ENCODE measurements at regions not wholly inside any gene's neighbourhood (a gene's known extent, or its start where the extent isn't known, plus 50 kb on each side); places are given as distances from the start of the nearest gene placed in this dataset.

DNA sequence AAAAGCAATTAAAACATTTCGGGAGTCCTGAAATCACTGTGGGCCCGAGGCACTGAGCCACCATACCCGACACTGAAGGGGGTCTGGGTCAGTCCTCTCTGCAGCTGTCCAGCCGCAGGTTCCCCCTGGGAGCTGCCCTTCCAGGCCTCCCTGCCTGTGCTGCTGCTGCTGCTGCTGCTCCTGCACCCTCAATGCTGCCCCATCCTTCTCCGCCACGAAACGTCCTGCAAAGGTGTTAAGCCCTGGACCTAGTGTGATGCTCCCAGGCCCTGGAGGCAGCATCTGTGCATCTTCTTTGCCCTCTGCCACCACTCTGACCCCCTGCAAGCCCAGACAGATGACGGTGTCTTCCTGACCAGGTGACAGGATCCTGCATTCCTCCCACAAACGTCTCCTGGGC, 513.3 kb downstream of the NPHP4 start:
- TF ChIP-seq, protein P1, sequence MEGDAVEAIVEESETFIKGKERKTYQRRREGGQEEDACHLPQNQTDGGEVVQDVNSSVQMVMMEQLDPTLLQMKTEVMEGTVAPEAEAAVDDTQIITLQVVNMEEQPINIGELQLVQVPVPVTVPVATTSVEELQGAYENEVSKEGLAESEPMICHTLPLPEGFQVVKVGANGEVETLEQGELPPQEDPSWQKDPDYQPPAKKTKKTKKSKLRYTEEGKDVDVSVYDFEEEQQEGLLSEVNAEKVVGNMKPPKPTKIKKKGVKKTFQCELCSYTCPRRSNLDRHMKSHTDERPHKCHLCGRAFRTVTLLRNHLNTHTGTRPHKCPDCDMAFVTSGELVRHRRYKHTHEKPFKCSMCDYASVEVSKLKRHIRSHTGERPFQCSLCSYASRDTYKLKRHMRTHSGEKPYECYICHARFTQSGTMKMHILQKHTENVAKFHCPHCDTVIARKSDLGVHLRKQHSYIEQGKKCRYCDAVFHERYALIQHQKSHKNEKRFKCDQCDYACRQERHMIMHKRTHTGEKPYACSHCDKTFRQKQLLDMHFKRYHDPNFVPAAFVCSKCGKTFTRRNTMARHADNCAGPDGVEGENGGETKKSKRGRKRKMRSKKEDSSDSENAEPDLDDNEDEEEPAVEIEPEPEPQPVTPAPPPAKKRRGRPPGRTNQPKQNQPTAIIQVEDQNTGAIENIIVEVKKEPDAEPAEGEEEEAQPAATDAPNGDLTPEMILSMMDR (IDR thresholded peaks at IDR 0.05; ENCODE audit: low read depth, low read length, missing input control), result no peak
- TF ChIP-seq, protein P2, sequence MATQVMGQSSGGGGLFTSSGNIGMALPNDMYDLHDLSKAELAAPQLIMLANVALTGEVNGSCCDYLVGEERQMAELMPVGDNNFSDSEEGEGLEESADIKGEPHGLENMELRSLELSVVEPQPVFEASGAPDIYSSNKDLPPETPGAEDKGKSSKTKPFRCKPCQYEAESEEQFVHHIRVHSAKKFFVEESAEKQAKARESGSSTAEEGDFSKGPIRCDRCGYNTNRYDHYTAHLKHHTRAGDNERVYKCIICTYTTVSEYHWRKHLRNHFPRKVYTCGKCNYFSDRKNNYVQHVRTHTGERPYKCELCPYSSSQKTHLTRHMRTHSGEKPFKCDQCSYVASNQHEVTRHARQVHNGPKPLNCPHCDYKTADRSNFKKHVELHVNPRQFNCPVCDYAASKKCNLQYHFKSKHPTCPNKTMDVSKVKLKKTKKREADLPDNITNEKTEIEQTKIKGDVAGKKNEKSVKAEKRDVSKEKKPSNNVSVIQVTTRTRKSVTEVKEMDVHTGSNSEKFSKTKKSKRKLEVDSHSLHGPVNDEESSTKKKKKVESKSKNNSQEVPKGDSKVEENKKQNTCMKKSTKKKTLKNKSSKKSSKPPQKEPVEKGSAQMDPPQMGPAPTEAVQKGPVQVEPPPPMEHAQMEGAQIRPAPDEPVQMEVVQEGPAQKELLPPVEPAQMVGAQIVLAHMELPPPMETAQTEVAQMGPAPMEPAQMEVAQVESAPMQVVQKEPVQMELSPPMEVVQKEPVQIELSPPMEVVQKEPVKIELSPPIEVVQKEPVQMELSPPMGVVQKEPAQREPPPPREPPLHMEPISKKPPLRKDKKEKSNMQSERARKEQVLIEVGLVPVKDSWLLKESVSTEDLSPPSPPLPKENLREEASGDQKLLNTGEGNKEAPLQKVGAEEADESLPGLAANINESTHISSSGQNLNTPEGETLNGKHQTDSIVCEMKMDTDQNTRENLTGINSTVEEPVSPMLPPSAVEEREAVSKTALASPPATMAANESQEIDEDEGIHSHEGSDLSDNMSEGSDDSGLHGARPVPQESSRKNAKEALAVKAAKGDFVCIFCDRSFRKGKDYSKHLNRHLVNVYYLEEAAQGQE (IDR thresholded peaks at IDR 0.05), result no peak
- TF ChIP-seq, protein P3, sequence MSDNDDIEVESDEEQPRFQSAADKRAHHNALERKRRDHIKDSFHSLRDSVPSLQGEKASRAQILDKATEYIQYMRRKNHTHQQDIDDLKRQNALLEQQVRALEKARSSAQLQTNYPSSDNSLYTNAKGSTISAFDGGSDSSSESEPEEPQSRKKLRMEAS (IDR thresholded peaks at IDR 0.05), result no peak
- TF ChIP-seq TAF1 (conservative IDR thresholded peaks at IDR 0.05) (no peak), JUND (IDR thresholded peaks at IDR 0.05) (no peak), SP1 (IDR thresholded peaks at IDR 0.05) (no peak)
